ENCODE measurements at regions not wholly inside any gene's neighbourhood (a gene's known extent, or its start where the extent isn't known, plus 50 kb on each side); places are given as distances from the start of the nearest gene placed in this dataset.

DNA sequence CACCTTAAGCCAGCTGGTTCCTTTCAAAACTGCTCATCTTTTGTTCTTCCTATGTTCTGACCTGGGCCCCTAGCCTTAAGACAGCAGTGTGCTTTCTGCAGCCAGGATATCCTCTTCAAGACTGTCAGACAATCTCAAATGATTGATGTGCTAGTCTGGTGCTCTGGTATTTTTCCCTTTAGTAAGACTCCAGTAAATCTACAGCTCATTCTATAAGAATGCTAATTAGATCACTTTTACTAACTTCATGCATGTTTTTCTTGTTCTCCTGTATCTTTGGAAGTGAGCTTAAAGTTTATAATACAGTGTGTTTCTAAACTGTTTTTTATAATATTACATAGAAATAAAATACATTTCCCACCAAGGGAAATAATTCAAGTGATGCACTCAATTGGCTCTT is 220.9 kb upstream of the NANOGP8 start:
- H3K36me3 ChIP-seq (ENCODE audit: low read depth): no peaks in the 10 kb centered on the region
- peaks cover 61% of the 10 kb centered on the region for H3K4me1 ChIP-seq (ENCODE audit: insufficient read depth, poor library complexity, severe bottlenecking)
- ATAC-seq (ENCODE audit: low read depth): peak; percentile 73
- H3K27ac ChIP-seq (ENCODE audit: poor library complexity, severe bottlenecking): peak overlapping the region; percentile 96
- no peak overlapping the region for H3K4me3 ChIP-seq (ENCODE audit: severe bottlenecking)
- H3K9me3 ChIP-seq (ENCODE audit: severe bottlenecking): no peaks in the 10 kb centered on the region
- no peaks in the 10 kb centered on the region for H3K27me3 ChIP-seq (ENCODE audit: insufficient read depth, poor library complexity, severe bottlenecking)
- DNase-seq (ENCODE audit: low spot score): no peak
- TF ChIP-seq, protein P1, sequence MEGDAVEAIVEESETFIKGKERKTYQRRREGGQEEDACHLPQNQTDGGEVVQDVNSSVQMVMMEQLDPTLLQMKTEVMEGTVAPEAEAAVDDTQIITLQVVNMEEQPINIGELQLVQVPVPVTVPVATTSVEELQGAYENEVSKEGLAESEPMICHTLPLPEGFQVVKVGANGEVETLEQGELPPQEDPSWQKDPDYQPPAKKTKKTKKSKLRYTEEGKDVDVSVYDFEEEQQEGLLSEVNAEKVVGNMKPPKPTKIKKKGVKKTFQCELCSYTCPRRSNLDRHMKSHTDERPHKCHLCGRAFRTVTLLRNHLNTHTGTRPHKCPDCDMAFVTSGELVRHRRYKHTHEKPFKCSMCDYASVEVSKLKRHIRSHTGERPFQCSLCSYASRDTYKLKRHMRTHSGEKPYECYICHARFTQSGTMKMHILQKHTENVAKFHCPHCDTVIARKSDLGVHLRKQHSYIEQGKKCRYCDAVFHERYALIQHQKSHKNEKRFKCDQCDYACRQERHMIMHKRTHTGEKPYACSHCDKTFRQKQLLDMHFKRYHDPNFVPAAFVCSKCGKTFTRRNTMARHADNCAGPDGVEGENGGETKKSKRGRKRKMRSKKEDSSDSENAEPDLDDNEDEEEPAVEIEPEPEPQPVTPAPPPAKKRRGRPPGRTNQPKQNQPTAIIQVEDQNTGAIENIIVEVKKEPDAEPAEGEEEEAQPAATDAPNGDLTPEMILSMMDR (IDR thresholded peaks at IDR 0.05; ENCODE audit: poor library complexity, severe bottlenecking): no peak

DNA sequence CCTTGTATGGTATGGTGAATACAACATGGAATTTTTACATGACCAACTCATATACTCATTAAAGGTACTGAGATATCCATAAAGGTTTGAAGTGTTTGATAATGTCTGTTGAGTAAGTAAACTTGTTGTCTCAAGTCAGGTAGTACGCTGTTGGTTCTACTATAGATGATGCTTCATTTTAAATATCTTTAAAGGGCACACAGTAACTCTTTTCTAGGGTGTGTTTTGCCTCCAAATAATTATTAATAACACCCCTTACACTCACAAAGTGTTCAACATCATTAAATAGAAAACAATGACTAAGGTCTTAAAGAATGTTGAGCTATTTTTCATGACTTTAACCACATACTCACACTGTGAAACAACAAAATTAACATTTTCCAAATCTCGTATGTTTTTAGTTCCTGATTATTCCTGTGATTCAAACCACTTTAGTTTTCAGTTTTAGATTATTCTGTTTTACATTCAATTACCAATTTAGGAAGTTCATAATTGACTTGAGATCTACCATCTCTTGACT is 220.0 kb upstream of the NANOGP8 start:
- Histone ChIP-seq H3K36me3 (ENCODE audit: low read depth) (no peaks in the 10 kb centered on the region), H3K27ac (ENCODE audit: poor library complexity, severe bottlenecking) (peak overlapping the region; percentile 96), H3K4me1 (ENCODE audit: insufficient read depth, poor library complexity, severe bottlenecking) (peaks cover 59% of the 10 kb centered on the region), H3K4me3 (ENCODE audit: severe bottlenecking) (no peak overlapping the region), H3K9me3 (ENCODE audit: severe bottlenecking) (no peaks in the 10 kb centered on the region), H3K27me3 (ENCODE audit: insufficient read depth, poor library complexity, severe bottlenecking) (no peaks in the 10 kb centered on the region)
- no peak for ATAC-seq (ENCODE audit: low read depth)
- TF ChIP-seq, protein P1 (IDR thresholded peaks at IDR 0.05; ENCODE audit: poor library complexity, severe bottlenecking): no peak
- DNase-seq (ENCODE audit: low spot score): no peak

DNA sequence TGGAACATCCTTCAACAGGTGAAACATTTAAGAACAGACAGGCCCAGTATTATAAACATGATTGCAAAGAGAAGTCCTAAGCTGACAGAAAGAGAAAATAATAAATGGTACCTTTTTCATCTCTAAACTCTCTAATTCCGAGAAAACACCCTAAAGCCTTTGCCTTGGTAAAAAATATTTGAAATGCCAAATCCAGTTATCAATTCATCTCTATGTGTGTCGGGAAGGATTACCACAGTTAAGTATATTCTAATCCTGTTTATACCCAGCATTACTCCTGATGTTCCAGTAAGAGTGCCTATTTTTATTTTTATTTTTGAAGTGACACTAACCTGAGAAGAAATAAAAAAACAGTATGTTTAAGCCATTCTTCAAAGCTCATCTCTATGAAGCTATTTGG is 219.3 kb upstream of the NANOGP8 start:
- peaks cover 52% of the 10 kb centered on the region for H3K4me1 ChIP-seq (ENCODE audit: insufficient read depth, poor library complexity, severe bottlenecking)
- H3K9me3 ChIP-seq (ENCODE audit: severe bottlenecking): no peaks in the 10 kb centered on the region
- peak overlapping the region; percentile 96 for H3K27ac ChIP-seq (ENCODE audit: poor library complexity, severe bottlenecking)
- TF ChIP-seq, protein P1 (IDR thresholded peaks at IDR 0.05; ENCODE audit: poor library complexity, severe bottlenecking): no peak
- no peaks in the 10 kb centered on the region for H3K36me3 ChIP-seq (ENCODE audit: low read depth)
- no peak for ATAC-seq (ENCODE audit: low read depth)
- DNase-seq (ENCODE audit: low spot score): no peak
- H3K27me3 ChIP-seq (ENCODE audit: insufficient read depth, poor library complexity, severe bottlenecking): no peaks in the 10 kb centered on the region
- no peak overlapping the region for H3K4me3 ChIP-seq (ENCODE audit: severe bottlenecking)

DNA sequence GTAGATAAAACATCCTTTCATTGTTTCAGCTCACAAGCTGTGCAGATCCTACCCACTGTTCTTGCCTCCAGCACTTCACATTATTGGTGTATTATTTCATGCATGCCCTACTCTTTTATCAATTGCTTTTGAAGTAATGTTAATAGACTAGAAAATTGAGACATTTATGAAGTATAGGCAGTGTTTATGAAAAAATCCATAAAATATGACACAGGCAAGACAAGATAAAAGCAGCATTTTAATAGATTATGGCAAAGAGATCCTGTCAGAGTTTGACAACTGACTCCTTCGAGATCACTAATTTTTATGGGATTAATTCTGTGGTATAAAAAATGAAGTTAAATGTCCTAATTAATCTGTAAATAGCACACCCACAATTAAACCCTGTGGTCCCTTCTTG is 217.2 kb upstream of the NANOGP8 start:
- H3K27ac ChIP-seq (ENCODE audit: poor library complexity, severe bottlenecking): no peak overlapping the region
- H3K27me3 ChIP-seq (ENCODE audit: insufficient read depth, poor library complexity, severe bottlenecking): no peaks in the 10 kb centered on the region
- ATAC-seq (ENCODE audit: low read depth) (no peak), DNase-seq (ENCODE audit: low spot score) (no peak)
- H3K9me3 ChIP-seq (ENCODE audit: severe bottlenecking): no peaks in the 10 kb centered on the region
- no peaks in the 10 kb centered on the region for H3K36me3 ChIP-seq (ENCODE audit: low read depth)
- no peak overlapping the region for H3K4me3 ChIP-seq (ENCODE audit: severe bottlenecking)
- TF ChIP-seq, protein P1 (IDR thresholded peaks at IDR 0.05; ENCODE audit: poor library complexity, severe bottlenecking): no peak
- H3K4me1 ChIP-seq (ENCODE audit: insufficient read depth, poor library complexity, severe bottlenecking): peaks cover 32% of the 10 kb centered on the region

DNA sequence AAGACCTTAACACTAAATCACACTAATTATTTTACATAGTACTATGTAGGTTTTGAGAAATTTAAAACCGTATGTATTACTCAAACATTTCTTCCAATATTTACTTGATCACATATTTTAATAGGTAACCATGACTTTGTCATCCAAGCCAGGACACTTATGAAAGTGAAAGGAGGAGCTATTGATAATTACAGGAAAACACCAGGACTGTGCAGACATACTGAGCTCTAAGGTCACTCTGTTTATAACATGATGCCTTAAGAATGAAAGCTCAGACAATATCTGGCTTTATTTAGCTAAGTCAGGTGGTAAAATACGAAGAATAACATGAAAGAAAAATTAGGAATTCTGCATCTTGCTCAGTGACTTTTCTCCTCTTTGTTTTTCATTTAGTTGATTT is 216.0 kb upstream of the NANOGP8 start:
- ATAC-seq (ENCODE audit: low read depth): no peak
- no peaks in the 10 kb centered on the region for H3K36me3 ChIP-seq (ENCODE audit: low read depth)

More for the DNA sequence above, 216.0 kb upstream of the NANOGP8 start:
- H3K4me1 ChIP-seq (ENCODE audit: insufficient read depth, poor library complexity, severe bottlenecking): peaks cover 19% of the 10 kb centered on the region
- no peak for DNase-seq (ENCODE audit: low spot score)
- no peak overlapping the region for H3K27ac ChIP-seq (ENCODE audit: poor library complexity, severe bottlenecking)
- TF ChIP-seq, protein P1 (IDR thresholded peaks at IDR 0.05; ENCODE audit: poor library complexity, severe bottlenecking): no peak
- no peaks in the 10 kb centered on the region for H3K9me3 ChIP-seq (ENCODE audit: severe bottlenecking)
- no peak overlapping the region for H3K4me3 ChIP-seq (ENCODE audit: severe bottlenecking)
- no peaks in the 10 kb centered on the region for H3K27me3 ChIP-seq (ENCODE audit: insufficient read depth, poor library complexity, severe bottlenecking)
